Endothelial cell of umbilical vein (primary cell): ENCODE measurements at regions not wholly inside any gene's neighbourhood (a gene's known extent, or its start where the extent isn't known, plus 50 kb on each side); places are given as distances from the start of the nearest gene placed in this dataset.

Experiments
- BruUV-seq: library from RNA; stranded (reverse); fragments of 400-500 nt; replicated peaks from 2 replicates; lab custom pipeline; 2021; lab: Mats Ljungman, UMichigan
- CTCF ChIA-PET: fragments of 300-600, 350-600 bp; sonication (Branson Sonifier 250); formaldehyde crosslinking; loops from one replicate; lab custom pipeline; 2021; ENCODE audit warnings: antibody characterized with exemption, inconsistent platforms; lab: Charles Lee
- POLR2A ChIA-PET: fragments of 300-600, 350-600 bp; sonication (Branson Sonifier 250); formaldehyde crosslinking; loops from one replicate; lab custom pipeline; 2021; ENCODE audit warnings: antibody characterized with exemption, inconsistent platforms; lab: Charles Lee
- DNase-seq: peaks from one replicate; pipeline ENCODE4 v3.0.0-alpha.2; 2011; ENCODE audit warnings: low read depth, low spot score
- FAIRE-seq: peaks from 2 replicates; lab custom pipeline; 2011; peaks lifted over from hg19 to GRCh38; lab: Jason Lieb, UNC
- H2AFZ ChIP-seq: 2 replicates; pipeline ENCODE4 v1.6.0; 2012; ENCODE audit warnings: low read depth, low read length, control low read depth, inconsistent platforms
- H3K27ac ChIP-seq: 2 replicates; pipeline ENCODE4 v1.5.1; 2011; ENCODE audit warnings: low read depth, mild to moderate bottlenecking, control low read depth, low read length, moderate library complexity; ENCODE audit not compliant: insufficient read depth
- H3K27me3 ChIP-seq, 2 experiments: 2 replicates each; pipeline versions ENCODE4 v1.6.0 to v1.6.1; 2011; ENCODE audit warnings: low read length in 2 of 2, mixed read lengths in 1 of 2; ENCODE audit not compliant: control insufficient read depth in 2 of 2, insufficient read depth in 2 of 2
- H3K36me3 ChIP-seq, 2 experiments: 2 replicates in 1 of 2; 3 replicates in 1 of 2; pipeline ENCODE4 v1.5.1; 2011; ENCODE audit warnings: low read length in 2 of 2, mild to moderate bottlenecking in 1 of 2, moderate library complexity in 1 of 2; ENCODE audit not compliant: control insufficient read depth in 2 of 2, insufficient read depth in 2 of 2; ENCODE audit errors: extremely low read depth in 1 of 2
- H3K4me1 ChIP-seq: 3 replicates; pipeline ENCODE4 v1.5.1; 2011; ENCODE audit warnings: mild to moderate bottlenecking, low read length; ENCODE audit not compliant: control insufficient read depth, insufficient read depth; ENCODE audit errors: extremely low read depth
- H3K4me2 ChIP-seq: 2 replicates; pipeline ENCODE4 v1.6.1; 2011; ENCODE audit warnings: low read length, control low read depth, mixed read lengths; ENCODE audit not compliant: insufficient read depth
- H3K4me3 ChIP-seq, 3 experiments: fragments of 200-600 bp in 1 of 3; sonication (generic), shearing (Covaris generic) in 1 of 3; replicated peaks in 1 of 3; 2 replicates each; pipeline ENCODE4 v1.5.1; 2011 to 2016; ENCODE audit warnings: control low read depth in 3 of 3, low read length in 3 of 3, mild to moderate bottlenecking in 2 of 3, inconsistent platforms in 1 of 3, low read depth in 1 of 3, moderate library complexity in 1 of 3; ENCODE audit not compliant: insufficient read depth in 1 of 3
- H3K79me2 ChIP-seq: 2 replicates; pipeline ENCODE4 v1.6.0; 2012; ENCODE audit warnings: low read length, inconsistent platforms; ENCODE audit not compliant: control insufficient read depth, insufficient read depth
- H3K9ac ChIP-seq: replicated peaks from 2 replicates; pipeline ENCODE3; 2011; ENCODE audit warnings: low read length, control low read depth; ENCODE audit not compliant: insufficient read depth; ENCODE audit errors: extremely low read depth
- H3K9me1 ChIP-seq: replicated peaks from 3 replicates; pipeline ENCODE4 v1.6.0; 2011; ENCODE audit warnings: mild to moderate bottlenecking, low read length; ENCODE audit not compliant: control insufficient read depth, insufficient read depth; ENCODE audit errors: extremely low read depth
- H3K9me3 ChIP-seq: replicated peaks from 2 replicates; pipeline ENCODE4 v1.5.1; 2012; ENCODE audit warnings: low read length, inconsistent platforms; ENCODE audit not compliant: control insufficient read depth, insufficient read depth
- H4K20me1 ChIP-seq: replicated peaks from 2 replicates; pipeline ENCODE3; 2011; ENCODE audit warnings: mild to moderate bottlenecking, low read length; ENCODE audit not compliant: control insufficient read depth, insufficient read depth; ENCODE audit errors: extremely low read depth
- CTCF ChIP-seq, 2 donors: IDR thresholded peaks; 1 replicate in 1 of 2; 2 replicates in 1 of 2; pipeline ENCODE4 v1.5.1; 2011; ENCODE audit warnings: low read length in 2 of 2, mild to moderate bottlenecking in 2 of 2, moderate library complexity in 2 of 2, control low read depth in 1 of 2, inconsistent platforms in 1 of 2, low read depth in 1 of 2; ENCODE audit not compliant: insufficient read depth in 1 of 2; ENCODE audit errors: extremely low read depth in 1 of 2
- EZH2 ChIP-seq: IDR thresholded peaks from 2 replicates; pipeline ENCODE4 v1.6.1; 2012; ENCODE audit warnings: borderline replicate concordance, low read depth, mild to moderate bottlenecking, moderate library complexity, low read length, inconsistent platforms; ENCODE audit not compliant: severe bottlenecking
- FOS ChIP-seq: IDR thresholded peaks from 2 replicates; pipeline ENCODE4 v1.6.1; 2011; ENCODE audit warnings: mild to moderate bottlenecking, low read length, moderate library complexity, borderline replicate concordance; ENCODE audit not compliant: insufficient read depth
- GATA2 ChIP-seq: IDR thresholded peaks from 2 replicates; pipeline ENCODE4 v1.7.0; 2011; ENCODE audit warnings: low read depth, mild to moderate bottlenecking, moderate library complexity, mixed read lengths, low read length; ENCODE audit not compliant: insufficient read length, insufficient read depth
- JUN ChIP-seq: IDR thresholded peaks from 2 replicates; pipeline ENCODE4 v1.6.1; 2011; ENCODE audit warnings: borderline replicate concordance, low read depth; ENCODE audit not compliant: insufficient read length, insufficient read depth
- MAX ChIP-seq: IDR thresholded peaks from 2 replicates; pipeline ENCODE4 v1.6.1; 2011; ENCODE audit not compliant: insufficient read depth, insufficient read length
- MYC ChIP-seq: IDR thresholded peaks from one replicate; pipeline ENCODE4 v1.6.1; 2011; ENCODE audit warnings: mild to moderate bottlenecking, low read depth, low read length
- POLR2A ChIP-seq: IDR thresholded peaks from 2 replicates; pipeline ENCODE4 v1.6.1; 2012; ENCODE audit warnings: low read depth, mild to moderate bottlenecking, control low read depth, low read length
- POLR2AphosphoS5 ChIP-seq: IDR thresholded peaks from 2 replicates; pipeline ENCODE4 v1.6.1; 2012; ENCODE audit warnings: low read depth, mild to moderate bottlenecking, control low read depth, low read length, moderate library complexity; ENCODE audit not compliant: insufficient read depth
- dilution Hi-C: fragments of 300-500 bp; cut with MboI; formaldehyde crosslinking; loops from one replicate; pipeline ENCODE4 v1.15.0; 2019; ENCODE audit warnings: low sequenced_read_pairs; ENCODE audit not compliant: extremely low pct_ligation_motif_present
- intact Hi-C: fragments of 100-400 bp; cut with micrococcal nuclease; formaldehyde crosslinking; loops from one replicate; pipeline ENCODE4 v1.10.0; 2022

- no peaks in the 10 kb centered on the region for H3K9me1 ChIP-seq
- DNase-seq, result no peak
- H3K36me3 ChIP-seq, result no peaks in the 10 kb centered on the region
- BruUV-seq, result no TSS peak
- intact Hi-C loops (loop anchor here (5.0 kb wide), 1 partner anchor 86 kb away; no protein-coding TSS in a partner anchor), dilution Hi-C loops (no loop called here)
- POLR2A ChIA-PET, result no interaction called here
- H3K27ac ChIP-seq, result no peak overlapping the region
- TF ChIP-seq POLR2A (no peak), CTCF (IDR thresholded peaks at IDR 0.05; ENCODE audit: extremely low read depth in 1 of 2, insufficient read depth in 1 of 2, low read depth in 1 of 2, low read length in 2 of 2) (no peak), EZH2 (no peak), JUN (no peak), POLR2AphosphoS5 (no peak), FOS (no peak), MYC (no peak), MAX (no peak), GATA2 (no peak)
- no peaks in the 10 kb centered on the region for H3K27me3 ChIP-seq
- no peak overlapping the region for H3K4me2 ChIP-seq
- no peak for FAIRE-seq
- no peak overlapping the region for H3K4me3 ChIP-seq
- H3K9ac ChIP-seq, result no peak overlapping the region
- H3K79me2 ChIP-seq, result no peaks in the 10 kb centered on the region
- no peaks in the 10 kb centered on the region for H3K9me3 ChIP-seq
- H2AFZ ChIP-seq, result no peak overlapping the region
- CTCF ChIA-PET, result no interaction called here
- H4K20me1 ChIP-seq, result no peaks in the 10 kb centered on the region
- peaks cover 24% of the 10 kb centered on the region for H3K4me1 ChIP-seq
These were observed 110.2 kb downstream of the APIP start for GRCh38 chr11:34805937-34806336.
